Fibroblast of lung (primary cell): ENCODE measurements at regions not wholly inside any gene's neighbourhood (a gene's known extent, or its start where the extent isn't known, plus 50 kb on each side); places are given as distances from the start of the nearest gene placed in this dataset.

Experiments
- DNase-seq, 2 donors: peaks; one replicate each; pipeline versions ENCODE4 v3.0.0 to v3.0.0-alpha.2; 2010; ENCODE audit warnings: low read depth in 2 of 2
- H2AFZ ChIP-seq: 2 replicates; pipeline ENCODE4 v1.5.1; 2012; ENCODE audit warnings: low read length, control low read depth, inconsistent platforms
- H3K27ac ChIP-seq: 2 replicates; pipeline ENCODE4 v1.5.1; 2011; ENCODE audit warnings: low read length, control low read depth; ENCODE audit not compliant: insufficient read depth
- H3K27me3 ChIP-seq: 2 replicates; pipeline ENCODE4 v1.5.1; 2011; ENCODE audit warnings: mild to moderate bottlenecking, low read length; ENCODE audit not compliant: control insufficient read depth, insufficient read depth
- H3K36me3 ChIP-seq: 2 replicates; pipeline ENCODE4 v1.5.1; 2011; ENCODE audit warnings: low read length; ENCODE audit not compliant: control insufficient read depth, insufficient read depth
- H3K4me1 ChIP-seq: 2 replicates; pipeline ENCODE4 v1.5.1; 2011; ENCODE audit warnings: low read length; ENCODE audit not compliant: control insufficient read depth, insufficient read depth; ENCODE audit errors: extremely low read depth
- H3K4me2 ChIP-seq: 2 replicates; pipeline ENCODE4 v1.5.1; 2011; ENCODE audit warnings: low read length, control low read depth; ENCODE audit not compliant: insufficient read depth; ENCODE audit errors: extremely low read depth
- H3K4me3 ChIP-seq, 4 experiments: fragments of 200-600 bp in 1 of 4; sonication (generic) in 1 of 4; replicated peaks in 1 of 4; 2 replicates each; pipeline ENCODE4 v1.5.1; 2011 to 2016; ENCODE audit warnings: low read length in 4 of 4, low read depth in 3 of 4, mild to moderate bottlenecking in 3 of 4, control low read depth in 2 of 4, inconsistent platforms in 1 of 4, mixed read lengths in 1 of 4; ENCODE audit not compliant: insufficient read depth in 1 of 4; ENCODE audit errors: control extremely low read depth in 1 of 4
- H3K79me2 ChIP-seq: 2 replicates; pipeline ENCODE4 v1.5.1; 2012; ENCODE audit warnings: mild to moderate bottlenecking, low read length, inconsistent platforms; ENCODE audit not compliant: control insufficient read depth, insufficient read depth
- H3K9ac ChIP-seq: 2 replicates; pipeline ENCODE4 v1.5.1; 2011; ENCODE audit warnings: mild to moderate bottlenecking, low read length, control low read depth; ENCODE audit not compliant: insufficient read depth
- H3K9me3 ChIP-seq: 2 replicates; pipeline ENCODE4 v1.5.1; 2012; ENCODE audit warnings: low read depth, low read length; ENCODE audit not compliant: control insufficient read depth, insufficient read depth
- H4K20me1 ChIP-seq: 2 replicates; pipeline ENCODE4 v1.5.1; 2011; ENCODE audit warnings: low read length; ENCODE audit not compliant: control insufficient read depth, insufficient read depth; ENCODE audit errors: extremely low read depth
- EZH2 ChIP-seq: IDR thresholded peaks from 2 replicates; pipeline ENCODE4 v1.5.1; 2012; ENCODE audit warnings: low read length, control low read depth, mild to moderate bottlenecking; ENCODE audit errors: missing control alignments
- TF ChIP-seq, protein P1 (sequence below), 2 donors: IDR thresholded peaks in 1 of 2; conservative IDR thresholded peaks in 1 of 2; 1 replicate in 1 of 2; 2 replicates in 1 of 2; pipeline ENCODE4 v1.5.1; 2011 to 2012; ENCODE audit warnings: low read length in 2 of 2, control low read depth in 1 of 2, inconsistent platforms in 1 of 2, low read depth in 1 of 2, mild to moderate bottlenecking in 1 of 2

DNA sequence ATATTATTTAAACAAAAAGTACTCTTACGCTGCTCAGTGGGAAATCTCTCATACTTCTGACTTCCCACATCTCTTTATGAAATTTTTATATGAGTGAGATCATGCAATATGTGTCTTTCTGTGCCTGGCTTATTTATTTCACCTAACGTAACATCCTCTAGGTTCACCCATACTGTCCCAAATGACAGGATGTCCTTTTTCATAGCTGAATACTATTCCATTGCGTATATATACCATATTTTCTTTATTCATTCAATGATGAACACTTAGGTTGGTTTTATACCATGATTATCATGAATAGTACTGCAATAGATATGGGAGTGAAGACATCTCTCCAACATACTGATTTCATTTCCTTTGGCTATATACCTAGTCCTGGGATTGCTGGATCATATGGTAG is 57.8 kb upstream of the TPP2 start:
- no peak for DNase-seq
- Histone ChIP-seq H3K9ac (no peak overlapping the region), H4K20me1 (no peaks in the 10 kb centered on the region), H3K4me2 (no peak overlapping the region), H3K27ac (no peak overlapping the region), H3K27me3 (no peaks in the 10 kb centered on the region), H3K79me2 (no peaks in the 10 kb centered on the region), H3K4me1 (no peaks in the 10 kb centered on the region), H2AFZ (no peak overlapping the region), H3K9me3 (no peaks in the 10 kb centered on the region), H3K4me3 (no peak overlapping the region), H3K36me3 (no peaks in the 10 kb centered on the region)
- TF ChIP-seq EZH2: no peak
- TF ChIP-seq, protein P1, sequence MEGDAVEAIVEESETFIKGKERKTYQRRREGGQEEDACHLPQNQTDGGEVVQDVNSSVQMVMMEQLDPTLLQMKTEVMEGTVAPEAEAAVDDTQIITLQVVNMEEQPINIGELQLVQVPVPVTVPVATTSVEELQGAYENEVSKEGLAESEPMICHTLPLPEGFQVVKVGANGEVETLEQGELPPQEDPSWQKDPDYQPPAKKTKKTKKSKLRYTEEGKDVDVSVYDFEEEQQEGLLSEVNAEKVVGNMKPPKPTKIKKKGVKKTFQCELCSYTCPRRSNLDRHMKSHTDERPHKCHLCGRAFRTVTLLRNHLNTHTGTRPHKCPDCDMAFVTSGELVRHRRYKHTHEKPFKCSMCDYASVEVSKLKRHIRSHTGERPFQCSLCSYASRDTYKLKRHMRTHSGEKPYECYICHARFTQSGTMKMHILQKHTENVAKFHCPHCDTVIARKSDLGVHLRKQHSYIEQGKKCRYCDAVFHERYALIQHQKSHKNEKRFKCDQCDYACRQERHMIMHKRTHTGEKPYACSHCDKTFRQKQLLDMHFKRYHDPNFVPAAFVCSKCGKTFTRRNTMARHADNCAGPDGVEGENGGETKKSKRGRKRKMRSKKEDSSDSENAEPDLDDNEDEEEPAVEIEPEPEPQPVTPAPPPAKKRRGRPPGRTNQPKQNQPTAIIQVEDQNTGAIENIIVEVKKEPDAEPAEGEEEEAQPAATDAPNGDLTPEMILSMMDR (conservative IDR thresholded peaks at IDR 0.05 in 1 of 2, IDR thresholded peaks at IDR 0.05 in 1 of 2; ENCODE audit: low read depth in 1 of 2, low read length in 2 of 2): no peak

DNA sequence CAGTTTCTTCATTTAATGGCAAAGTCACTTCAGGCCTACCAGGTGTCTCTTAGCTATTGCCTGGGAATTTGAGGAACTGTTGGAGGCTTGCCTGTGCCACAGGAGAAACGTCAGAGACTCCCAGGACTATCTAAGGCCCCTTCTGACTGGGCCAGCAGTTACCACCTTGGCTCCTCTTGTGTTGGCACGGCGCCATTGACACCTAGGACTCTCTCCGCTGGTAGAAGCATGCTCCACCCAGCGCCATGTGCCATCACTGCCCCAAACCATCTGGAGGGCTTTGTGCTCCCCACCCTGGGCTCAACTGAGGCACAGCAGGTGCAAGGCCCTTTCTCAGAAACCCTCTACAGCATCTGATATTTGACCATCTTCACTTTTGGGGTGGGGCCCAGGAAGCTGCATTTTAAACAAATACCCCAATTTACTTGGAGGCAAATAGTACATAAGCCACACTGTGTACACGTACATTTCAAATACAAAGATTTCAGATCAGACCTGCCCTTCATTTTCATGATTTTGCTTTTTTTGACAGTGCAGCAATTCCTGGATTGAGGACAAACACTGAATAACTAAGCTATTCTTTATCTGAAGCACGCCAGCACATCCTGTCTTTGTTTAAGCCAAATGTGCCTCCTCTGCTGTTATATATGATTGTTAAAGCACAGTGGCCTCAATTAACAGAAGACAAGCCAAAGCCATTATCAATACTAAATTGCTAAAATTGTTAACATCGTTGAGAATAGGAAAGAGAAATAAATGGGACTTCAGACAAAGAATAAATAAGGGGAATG is 59.9 kb upstream of the TPP2 start:
- Histone ChIP-seq H3K27me3 (no peaks in the 10 kb centered on the region), H3K79me2 (no peaks in the 10 kb centered on the region), H3K9me3 (no peaks in the 10 kb centered on the region), H2AFZ (no peak overlapping the region), H3K27ac (no peak overlapping the region), H4K20me1 (no peaks in the 10 kb centered on the region), H3K36me3 (no peaks in the 10 kb centered on the region), H3K4me3 (no peak overlapping the region), H3K4me1 (no peaks in the 10 kb centered on the region), H3K9ac (no peak overlapping the region), H3K4me2 (no peak overlapping the region)
- no peak for DNase-seq
- TF ChIP-seq, protein P1 (conservative IDR thresholded peaks at IDR 0.05 in 1 of 2, IDR thresholded peaks at IDR 0.05 in 1 of 2; ENCODE audit: low read depth in 1 of 2, low read length in 2 of 2): no peak
- no peak for TF ChIP-seq EZH2

DNA sequence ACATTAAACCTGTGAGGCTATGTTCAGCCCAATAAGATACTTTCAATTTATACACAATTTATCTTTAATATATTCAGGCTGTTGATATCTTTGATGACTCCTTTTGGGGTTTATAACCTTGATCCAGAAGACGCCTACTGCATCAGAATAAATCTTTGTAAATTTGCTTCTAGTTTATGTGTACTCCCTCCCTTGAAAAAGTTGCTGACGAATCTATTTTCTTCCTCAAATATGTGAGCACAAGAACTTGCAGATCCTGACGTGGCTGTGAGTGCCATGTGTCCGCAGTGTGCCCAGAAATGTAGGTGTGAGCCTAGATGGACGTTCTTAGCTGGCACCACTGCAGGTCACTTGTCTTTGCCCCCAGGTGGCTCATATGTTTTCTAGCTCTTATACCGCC is 60.6 kb upstream of the TPP2 start:
- no peak overlapping the region for H3K27ac ChIP-seq
- no peaks in the 10 kb centered on the region for H3K79me2 ChIP-seq
- H3K9me3 ChIP-seq: no peaks in the 10 kb centered on the region
- no peaks in the 10 kb centered on the region for H3K27me3 ChIP-seq
- H3K4me3 ChIP-seq: no peak overlapping the region
- no peak overlapping the region for H3K9ac ChIP-seq
- no peak for DNase-seq
- no peaks in the 10 kb centered on the region for H4K20me1 ChIP-seq
- no peak overlapping the region for H2AFZ ChIP-seq
- H3K4me2 ChIP-seq: no peak overlapping the region
- H3K36me3 ChIP-seq: no peaks in the 10 kb centered on the region
- no peaks in the 10 kb centered on the region for H3K4me1 ChIP-seq
- TF ChIP-seq, protein P1 (conservative IDR thresholded peaks at IDR 0.05 in 1 of 2, IDR thresholded peaks at IDR 0.05 in 1 of 2; ENCODE audit: low read depth in 1 of 2, low read length in 2 of 2): no peak
- no peak for TF ChIP-seq EZH2
